22Rv1 (cell line): ENCODE measurements at regions not wholly inside any gene's neighbourhood (a gene's known extent, or its start where the extent isn't known, plus 50 kb on each side); places are given as distances from the start of the nearest gene placed in this dataset.

Experiments used
- CTCF ChIP-seq: fragments of 450-650 bp; IDR thresholded peaks from 2 replicates; pipeline ENCODE4 v1.5.1; 2017; ENCODE audit warnings: mild to moderate bottlenecking
- ZFX ChIP-seq: fragments of 450-650 bp; IDR thresholded peaks from 2 replicates; pipeline ENCODE4 v1.6.1; 2017; ENCODE audit warnings: antibody characterized with exemption, borderline replicate concordance

GRCh38 chr15:97522347-97522746 lies 438.2 kb upstream of the ARRDC4 start:
- no peak for TF ChIP-seq CTCF
- no peak for TF ChIP-seq ZFX
